ENCODE measurements at regions not wholly inside any gene's neighbourhood (a gene's known extent, or its start where the extent isn't known, plus 50 kb on each side); places are given as distances from the start of the nearest gene placed in this dataset.
"Not testable (repeated sequence)": the region's sequence is repeated elsewhere in the genome, so short reads cannot be mapped to it uniquely, and the experiment has no call there.

DNA sequence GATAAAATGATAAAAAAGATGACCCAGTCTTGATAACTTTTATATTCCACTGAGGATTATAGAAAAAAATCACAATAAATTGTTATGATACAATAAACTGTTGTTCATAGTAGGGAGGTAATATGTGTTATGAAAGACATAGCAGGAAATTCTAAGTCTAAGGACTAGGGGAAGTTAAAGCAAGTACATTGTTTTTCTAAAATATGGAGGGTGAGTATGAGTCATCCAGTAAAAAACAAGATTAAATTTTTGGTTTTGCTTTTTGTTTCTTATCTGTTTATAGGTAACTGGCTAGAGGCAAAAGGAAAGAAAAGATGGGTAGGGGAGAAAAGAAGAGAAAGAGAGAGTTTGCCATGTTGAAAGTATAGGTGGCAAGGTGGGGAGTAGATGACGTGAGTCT is 188.4 kb downstream of the POLR1F start:
- Histone ChIP-seq H3K9me3 (no peaks in the 10 kb centered on the region), H3K4me3 (no peak overlapping the region), H3K27ac (no peak overlapping the region), H3K27me3 (no peaks in the 10 kb centered on the region), H3K36me3 (no peaks in the 10 kb centered on the region), H3K4me1 (no peaks in the 10 kb centered on the region)
- intact Hi-C loops (cut with DNase I; ENCODE audit: low total_unique reads) = no loop called here
- DNase-seq (ENCODE audit: low spot score in 2 of 2) = no peak
- no peak for TF ChIP-seq CTCF (IDR thresholded peaks at IDR 0.05)

DNA sequence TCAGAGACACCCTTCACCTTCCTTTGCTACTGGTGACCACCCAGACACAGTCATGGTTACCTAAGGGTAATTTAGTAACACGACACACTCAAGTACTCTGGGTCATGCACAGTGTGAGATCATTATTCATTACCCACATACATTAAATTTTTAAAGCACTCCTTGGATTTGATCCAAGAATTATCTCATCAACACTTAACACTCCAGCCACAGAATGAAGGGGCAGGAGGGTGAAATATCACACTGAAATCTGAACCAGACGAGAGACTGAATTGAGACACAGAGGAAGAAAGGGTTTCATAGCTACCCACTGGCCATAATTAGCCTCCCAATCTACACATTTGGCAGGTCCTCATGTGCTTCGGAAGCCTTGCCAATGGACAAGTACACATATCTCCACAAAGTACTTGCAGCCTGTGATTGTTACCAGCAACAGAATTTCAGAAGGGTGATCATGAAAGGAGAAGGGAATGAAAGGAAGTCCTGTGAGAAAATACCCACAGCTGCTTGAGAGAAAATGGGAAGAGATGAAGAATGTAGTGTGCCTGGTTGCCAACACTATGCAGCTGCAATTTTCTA is 189.3 kb downstream of the POLR1F start:
- intact Hi-C loops (cut with DNase I; ENCODE audit: low total_unique reads) = no loop called here
- DNase-seq (ENCODE audit: low spot score in 2 of 2) = no peak

GRCh38 chr7:19517546-19517945 is 191.3 kb downstream of the POLR1F start:
- intact Hi-C loops (cut with DNase I; ENCODE audit: low total_unique reads); H3K36me3 ChIP-seq; H3K4me3 ChIP-seq; H3K4me1 ChIP-seq; DNase-seq (ENCODE audit: low spot score in 2 of 2); H3K9me3 ChIP-seq; H3K27me3 ChIP-seq; H3K27ac ChIP-seq: not testable (repeated sequence)

More for the DNA sequence above, 189.3 kb downstream of the POLR1F start:
- Histone ChIP-seq H3K27me3 (no peaks in the 10 kb centered on the region), H3K4me1 (no peaks in the 10 kb centered on the region), H3K27ac (no peak overlapping the region), H3K4me3 (no peak overlapping the region), H3K9me3 (no peaks in the 10 kb centered on the region), H3K36me3 (no peaks in the 10 kb centered on the region)
- no peak for TF ChIP-seq CTCF (IDR thresholded peaks at IDR 0.05)
- no peak for TF ChIP-seq POLR2A (IDR thresholded peaks at IDR 0.05)
- no peak for TF ChIP-seq POLR2AphosphoS5 (IDR thresholded peaks at IDR 0.05)

DNA sequence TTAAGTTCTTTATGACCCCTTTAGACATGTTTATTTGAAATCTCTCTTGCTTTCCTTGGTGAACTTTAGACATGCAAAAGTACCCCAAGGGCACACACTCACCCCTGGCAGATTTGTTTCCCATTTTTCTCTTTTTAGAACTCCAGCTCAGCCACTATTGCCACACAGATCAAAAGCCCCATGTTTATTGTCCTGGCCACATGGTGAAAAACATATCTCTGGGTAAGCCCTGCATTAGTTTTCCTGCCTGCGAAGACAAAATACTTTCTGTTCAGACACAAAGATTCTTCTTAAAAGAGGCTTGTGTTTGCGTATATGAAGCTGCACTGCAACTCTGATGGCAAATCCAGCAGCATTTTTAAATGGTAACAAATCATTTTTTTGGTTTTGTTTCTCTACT is 200.0 kb downstream of the POLR1F start:
- no peak overlapping the region for H3K27ac ChIP-seq
- no peak overlapping the region for H3K4me3 ChIP-seq
- intact Hi-C loops (cut with DNase I; ENCODE audit: low total_unique reads) = no loop called here
- no peaks in the 10 kb centered on the region for H3K4me1 ChIP-seq
- TF ChIP-seq CTCF (IDR thresholded peaks at IDR 0.05) (no peak), POLR2A (IDR thresholded peaks at IDR 0.05) (no peak), POLR2AphosphoS5 (IDR thresholded peaks at IDR 0.05) (no peak)
- no peak for DNase-seq (ENCODE audit: low spot score in 2 of 2)
- H3K36me3 ChIP-seq = no peaks in the 10 kb centered on the region
- H3K9me3 ChIP-seq = no peaks in the 10 kb centered on the region
- no peaks in the 10 kb centered on the region for H3K27me3 ChIP-seq

DNA sequence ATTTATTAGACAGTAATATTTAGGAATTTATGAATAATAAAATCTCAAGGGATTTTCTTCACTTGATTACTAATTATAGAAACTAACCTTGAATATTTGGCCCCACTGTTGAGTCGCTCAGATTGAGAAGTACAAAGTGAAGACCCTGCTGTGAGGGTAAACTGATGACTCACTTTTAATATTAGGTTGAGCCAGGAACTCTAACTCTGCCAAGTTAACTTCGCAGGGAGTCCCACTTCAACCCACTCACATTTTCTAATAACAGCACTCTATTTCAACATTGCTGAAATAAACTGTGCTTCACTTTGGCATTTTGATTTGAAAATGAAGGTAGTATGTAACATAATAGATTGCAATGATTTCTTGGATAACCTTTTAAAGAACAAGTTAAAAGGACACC is 200.7 kb downstream of the POLR1F start:
- H3K4me1 ChIP-seq = no peaks in the 10 kb centered on the region
- TF ChIP-seq POLR2AphosphoS5 (IDR thresholded peaks at IDR 0.05) (no peak), CTCF (IDR thresholded peaks at IDR 0.05) (no peak), POLR2A (IDR thresholded peaks at IDR 0.05) (no peak)
- H3K9me3 ChIP-seq = no peaks in the 10 kb centered on the region
- no peak overlapping the region for H3K27ac ChIP-seq
- intact Hi-C loops (cut with DNase I; ENCODE audit: low total_unique reads) = no loop called here
- no peaks in the 10 kb centered on the region for H3K27me3 ChIP-seq
- no peaks in the 10 kb centered on the region for H3K36me3 ChIP-seq
- no peak overlapping the region for H3K4me3 ChIP-seq
- no peak for DNase-seq (ENCODE audit: low spot score in 2 of 2)

Data from breast epithelium (tissue), 4 donors.